HCT116 (cell line): ENCODE measurements at regions not wholly inside any gene's neighbourhood (a gene's known extent, or its start where the extent isn't known, plus 50 kb on each side); places are given as distances from the start of the nearest gene placed in this dataset.

Source experiments
- ATAC-seq: fragments of 200-7000 bp; cut with Tn5 transposase; 2 replicates; pipeline ENCODE4 v1.9.1; 2020; ENCODE audit warnings: mild to moderate bottlenecking, moderate library complexity
- BruUV-seq: library from RNA; stranded (reverse); fragments of 400-500 nt; replicated peaks from 2 replicates; lab custom pipeline; 2021; lab: Mats Ljungman, UMichigan
- CTCF ChIA-PET: fragments of 300-600 bp; sonication (Branson Sonifier 250); formaldehyde crosslinking; loops from one replicate; lab custom pipeline; 2021; ENCODE audit warnings: antibody characterized with exemption; lab: Charles Lee
- POLR2A ChIA-PET: fragments of 300-600, 350-600 bp; sonication (Branson Sonifier 250); formaldehyde crosslinking; loops from one replicate; lab custom pipeline; 2021; ENCODE audit warnings: antibody characterized with exemption; lab: Charles Lee
- RAD21 ChIA-PET, 2 experiments: fragments of 300-600 bp; sonication (Branson Sonifier 250); formaldehyde crosslinking; loops; one replicate each; lab custom pipeline; 2023; ENCODE audit warnings: low total read pairs in 2 of 2; ENCODE audit not compliant: uncharacterized antibody in 2 of 2, unreplicated experiment in 2 of 2, low non-redundant PET in 1 of 2; lab: Charles Lee
- DNase-seq: peaks from one replicate; pipeline ENCODE4 v3.0.0-alpha.2; 2010; ENCODE audit warnings: low read depth, low spot score
- H2AFZ ChIP-seq: fragments of 200-600 bp; shearing (Covaris generic), sonication (generic); 2 replicates; pipeline ENCODE4 v1.6.1; 2017; ENCODE audit warnings: low read depth, mixed run types, mixed read lengths, antibody characterized with exemption, low read length; ENCODE audit not compliant: poor library complexity, severe bottlenecking
- H3K27ac ChIP-seq: 2 replicates; pipeline ENCODE4 v1.5.1; 2012; ENCODE audit warnings: low read depth, low read length
- H3K27me3 ChIP-seq: fragments of 200-600 bp; sonication (generic); 2 replicates; pipeline ENCODE4 v1.6.1; 2016; ENCODE audit warnings: mixed run types, low read length, mixed read lengths; ENCODE audit not compliant: insufficient read depth
- H3K36me3 ChIP-seq, 2 experiments: fragments of 200-500 bp in 1 of 2; fragments of 200-600 bp in 1 of 2; sonication (Bioruptor generic) in 1 of 2; sonication (generic) in 1 of 2; 2 replicates each; pipeline versions ENCODE4 v1.5.1 to v1.6.1; 2014 to 2016; ENCODE audit warnings: low read length in 2 of 2, inconsistent platforms in 1 of 2, mixed read lengths in 1 of 2, mixed run types in 1 of 2; ENCODE audit not compliant: insufficient read depth in 2 of 2, control insufficient read depth in 1 of 2
- H3K4me1 ChIP-seq, 2 experiments: fragments of 200-600 bp in 1 of 2; sonication (generic) in 1 of 2; 2 replicates each; pipeline versions ENCODE4 v1.5.1 to v1.6.1; 2012 to 2017; ENCODE audit warnings: low read length in 2 of 2, inconsistent platforms in 1 of 2, mild to moderate bottlenecking in 1 of 2, mixed read lengths in 1 of 2, mixed run types in 1 of 2, moderate library complexity in 1 of 2; ENCODE audit not compliant: insufficient read depth in 2 of 2, control insufficient read depth in 1 of 2
- H3K4me2 ChIP-seq: fragments of 200-600 bp; sonication (generic); 2 replicates; pipeline ENCODE4 v1.6.1; 2017; ENCODE audit warnings: mixed run types, low read length, mixed read lengths
- H3K4me3 ChIP-seq, 2 experiments: fragments of 200-600 bp in 1 of 2; sonication (generic) in 1 of 2; replicated peaks in 1 of 2; 2 replicates each; pipeline ENCODE4 v1.5.1; 2011 to 2016; ENCODE audit warnings: low read length in 2 of 2, control low read depth in 1 of 2, low read depth in 1 of 2, mild to moderate bottlenecking in 1 of 2, mixed read lengths in 1 of 2, mixed run types in 1 of 2
- H3K79me2 ChIP-seq: fragments of 200-600 bp; sonication (generic); 2 replicates; pipeline ENCODE4 v1.6.1; 2017; ENCODE audit warnings: mild to moderate bottlenecking, mixed run types, low read length, moderate library complexity, mixed read lengths; ENCODE audit not compliant: insufficient read depth
- H3K9ac ChIP-seq: fragments of 200-600 bp; sonication (generic); 2 replicates; pipeline ENCODE4 v1.6.1; 2016; ENCODE audit warnings: low read length, mixed read lengths
- H3K9me2 ChIP-seq: fragments of 200-600 bp; sonication (generic), shearing (Covaris generic); 2 replicates; pipeline ENCODE4 v1.6.1; 2017; ENCODE audit warnings: mixed run types, mild to moderate bottlenecking, moderate library complexity; ENCODE audit not compliant: insufficient read depth
- H3K9me3 ChIP-seq, 2 experiments: fragments of 200-500 bp in 1 of 2; fragments of 200-600 bp in 1 of 2; sonication (Bioruptor generic) in 1 of 2; sonication (generic) in 1 of 2; 2 replicates each; pipeline ENCODE4 v1.6.1; 2014 to 2017; ENCODE audit warnings: low read length in 2 of 2, mixed read lengths in 2 of 2, inconsistent platforms in 1 of 2, low read depth in 1 of 2, mild to moderate bottlenecking in 1 of 2, mixed run types in 1 of 2, moderate library complexity in 1 of 2; ENCODE audit not compliant: control insufficient read depth in 1 of 2, insufficient read depth in 1 of 2
- H4K20me1 ChIP-seq: fragments of 200-600 bp; sonication (generic), shearing (Covaris generic); 2 replicates; pipeline ENCODE4 v1.6.1; 2017; ENCODE audit warnings: mixed run types, mild to moderate bottlenecking, moderate library complexity; ENCODE audit not compliant: insufficient read depth
- CEBPB ChIP-seq: IDR thresholded peaks from 2 replicates; pipeline ENCODE4 v1.6.1; 2012; ENCODE audit warnings: low read depth
- CTCF ChIP-seq, 3 experiments: fragments of 200-600 bp in 1 of 3; sonication (generic) in 1 of 3; IDR thresholded peaks in 2 of 3; conservative IDR thresholded peaks in 1 of 3; 2 replicates each; pipeline ENCODE4 v1.5.1; 2012 to 2017; ENCODE audit warnings: low read depth in 2 of 3, low read length in 2 of 3, antibody characterized with exemption in 1 of 3, borderline replicate concordance in 1 of 3, control low read depth in 1 of 3, mild to moderate bottlenecking in 1 of 3, mixed read lengths in 1 of 3, mixed run types in 1 of 3, moderate library complexity in 1 of 3; ENCODE audit not compliant: insufficient read depth in 1 of 3
- EZH2phosphoT487 ChIP-seq: fragments of 200-600 bp; IDR thresholded peaks from 2 replicates; pipeline ENCODE4 v1.6.1; 2018; ENCODE audit warnings: antibody characterized with exemption, borderline replicate concordance
- POLR2A ChIP-seq: IDR thresholded peaks from 2 replicates; pipeline ENCODE4 v1.7.0; 2011; ENCODE audit warnings: borderline replicate concordance; ENCODE audit not compliant: insufficient read depth, insufficient read length; ENCODE audit errors: extremely low read depth
- RAD21 ChIP-seq: IDR thresholded peaks from 2 replicates; pipeline ENCODE4 v1.6.1; 2012; ENCODE audit warnings: low read depth, mild to moderate bottlenecking
- ZBTB33 ChIP-seq: IDR thresholded peaks from 2 replicates; pipeline ENCODE4 v1.6.1; 2011; ENCODE audit warnings: mild to moderate bottlenecking, low read length, moderate library complexity; ENCODE audit not compliant: insufficient replicate concordance; ENCODE audit errors: extremely low read depth
- ZFX ChIP-seq: fragments of 450-650 bp; IDR thresholded peaks from 2 replicates; pipeline ENCODE4 v1.6.1; 2017
- ZNF274 ChIP-seq: fragments of 200-500 bp; sonication (Bioruptor generic); IDR thresholded peaks from 2 replicates; pipeline ENCODE4 v1.6.1; 2014; ENCODE audit warnings: mild to moderate bottlenecking, low read depth, low read length, inconsistent platforms
- intact Hi-C: fragments of 100-400 bp; cut with micrococcal nuclease; formaldehyde crosslinking; loops from 2 replicates; pipeline ENCODE4 v1.10.0; 2022

- H2AFZ ChIP-seq, result no peak overlapping the region
- ATAC-seq (no peak), DNase-seq (no peak)
- BruUV-seq, result no TSS peak
- no peak overlapping the region for H3K9ac ChIP-seq
- no peaks in the 10 kb centered on the region for H3K9me3 ChIP-seq
- H3K36me3 ChIP-seq, result no peaks in the 10 kb centered on the region
- H3K4me3 ChIP-seq, result no peak overlapping the region
- H3K4me2 ChIP-seq, result no peak overlapping the region
- H3K4me1 ChIP-seq, result no peaks in the 10 kb centered on the region
- no peaks in the 10 kb centered on the region for H3K9me2 ChIP-seq
- CTCF ChIA-PET, result no interaction called here
- POLR2A ChIA-PET, result no interaction called here
- intact Hi-C loops, result no loop called here
- no peaks in the 10 kb centered on the region for H4K20me1 ChIP-seq
- RAD21 ChIA-PET, result no interaction called here
- H3K27me3 ChIP-seq, result no peaks in the 10 kb centered on the region
- no peak overlapping the region for H3K27ac ChIP-seq
- no peak for TF ChIP-seq POLR2A
- no peak for TF ChIP-seq EZH2phosphoT487
- no peak for TF ChIP-seq ZFX
- TF ChIP-seq CTCF (IDR thresholded peaks at IDR 0.05 in 2 of 3, conservative IDR thresholded peaks at IDR 0.05 in 1 of 3; ENCODE audit: borderline replicate concordance in 1 of 3, insufficient read depth in 1 of 3, low read depth in 2 of 3, low read length in 2 of 3), result no peak
- no peak for TF ChIP-seq ZBTB33
- no peak for TF ChIP-seq CEBPB
- TF ChIP-seq RAD21, result no peak
- TF ChIP-seq ZNF274, result no peak
- H3K79me2 ChIP-seq, result no peaks in the 10 kb centered on the region
Measured at GRCh38 chr4:120415896-120416295, 349.2 kb upstream of the MAD2L1 start.
